ENCODE measurements at regions not wholly inside any gene's neighbourhood (a gene's known extent, or its start where the extent isn't known, plus 50 kb on each side); places are given as distances from the start of the nearest gene placed in this dataset.

DNA sequence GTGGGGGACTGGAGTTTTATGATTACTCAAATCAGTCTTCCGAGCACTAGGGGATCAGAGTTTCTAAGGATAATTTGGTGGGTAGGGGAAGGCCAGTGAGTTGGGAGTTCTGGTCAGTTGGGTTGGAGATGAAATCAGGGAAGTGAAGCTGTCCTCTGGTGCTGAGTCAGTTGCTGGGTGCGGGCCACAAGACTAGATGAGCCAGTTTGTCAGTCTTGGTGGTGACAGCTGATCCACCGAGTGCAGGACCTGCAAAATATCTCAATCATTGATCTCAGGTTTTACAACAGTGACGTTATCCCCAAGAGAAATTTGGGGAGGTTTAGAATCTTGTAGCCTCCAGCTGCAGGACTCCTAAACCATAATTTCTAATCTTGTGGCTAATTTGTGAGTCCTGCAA is 249.4 kb downstream of the FAM43A start:
- TF ChIP-seq, protein P1, sequence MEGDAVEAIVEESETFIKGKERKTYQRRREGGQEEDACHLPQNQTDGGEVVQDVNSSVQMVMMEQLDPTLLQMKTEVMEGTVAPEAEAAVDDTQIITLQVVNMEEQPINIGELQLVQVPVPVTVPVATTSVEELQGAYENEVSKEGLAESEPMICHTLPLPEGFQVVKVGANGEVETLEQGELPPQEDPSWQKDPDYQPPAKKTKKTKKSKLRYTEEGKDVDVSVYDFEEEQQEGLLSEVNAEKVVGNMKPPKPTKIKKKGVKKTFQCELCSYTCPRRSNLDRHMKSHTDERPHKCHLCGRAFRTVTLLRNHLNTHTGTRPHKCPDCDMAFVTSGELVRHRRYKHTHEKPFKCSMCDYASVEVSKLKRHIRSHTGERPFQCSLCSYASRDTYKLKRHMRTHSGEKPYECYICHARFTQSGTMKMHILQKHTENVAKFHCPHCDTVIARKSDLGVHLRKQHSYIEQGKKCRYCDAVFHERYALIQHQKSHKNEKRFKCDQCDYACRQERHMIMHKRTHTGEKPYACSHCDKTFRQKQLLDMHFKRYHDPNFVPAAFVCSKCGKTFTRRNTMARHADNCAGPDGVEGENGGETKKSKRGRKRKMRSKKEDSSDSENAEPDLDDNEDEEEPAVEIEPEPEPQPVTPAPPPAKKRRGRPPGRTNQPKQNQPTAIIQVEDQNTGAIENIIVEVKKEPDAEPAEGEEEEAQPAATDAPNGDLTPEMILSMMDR (conservative IDR thresholded peaks at IDR 0.05): no peak
- no peak for TF ChIP-seq EZH2 (IDR thresholded peaks at IDR 0.05; ENCODE audit: low read depth)
